HL-60 (cell line): ENCODE measurements at regions not wholly inside any gene's neighbourhood (a gene's known extent, or its start where the extent isn't known, plus 50 kb on each side); places are given as distances from the start of the nearest gene placed in this dataset.

Source experiments
- DNase-seq, 2 experiments: peaks; one replicate each; pipeline ENCODE4 v3.0.0-alpha.2; 2010 to 2020; ENCODE audit warnings: low read depth in 1 of 2, low spot score in 1 of 2
- H3K27ac ChIP-seq: fragments of 250-450 bp; sonication (Bioruptor Pico); replicated peaks from 2 replicates; pipeline ENCODE4 v1.5.1; 2020; ENCODE audit warnings: mild to moderate bottlenecking, moderate library complexity
- H3K27me3 ChIP-seq: fragments of 250-450 bp; sonication (Bioruptor Pico); 2 replicates; pipeline ENCODE4 v1.5.1; 2021; ENCODE audit warnings: mild to moderate bottlenecking, moderate library complexity; ENCODE audit not compliant: insufficient read depth, poor library complexity, severe bottlenecking
- H3K4me3 ChIP-seq: replicated peaks from 2 replicates; pipeline ENCODE4 v1.5.1; 2011; ENCODE audit warnings: mild to moderate bottlenecking, control low read depth, low read length; ENCODE audit not compliant: insufficient read depth
- CTCF ChIP-seq: IDR thresholded peaks from one replicate; pipeline ENCODE4 v1.5.1; 2011; ENCODE audit warnings: low read length, control low read depth, inconsistent platforms; ENCODE audit not compliant: insufficient read depth
- GABPA ChIP-seq: IDR thresholded peaks from 2 replicates; pipeline ENCODE4 v1.6.1; 2012; ENCODE audit warnings: low read depth
- POLR2AphosphoS5 ChIP-seq: IDR thresholded peaks from 2 replicates; pipeline ENCODE4 v1.6.1; 2012; ENCODE audit warnings: low read depth
- REST ChIP-seq: IDR thresholded peaks from 2 replicates; pipeline ENCODE4 v1.6.1; 2012; ENCODE audit warnings: low read depth; ENCODE audit not compliant: insufficient replicate concordance
- SPI1 ChIP-seq: IDR thresholded peaks from 2 replicates; pipeline ENCODE4 v1.6.1; 2012; ENCODE audit warnings: low read depth, mild to moderate bottlenecking, borderline replicate concordance

GRCh38 chr6:85192186-85192585, 257.7 kb upstream of the NT5E start:
- Histone ChIP-seq H3K27me3 (no peaks in the 10 kb centered on the region), H3K4me3 (no peak overlapping the region), H3K27ac (no peak overlapping the region)
- no peak for DNase-seq
- TF ChIP-seq CTCF, result no peak
- no peak for TF ChIP-seq SPI1
- TF ChIP-seq GABPA, result no peak
- no peak for TF ChIP-seq POLR2AphosphoS5
- no peak for TF ChIP-seq REST

- TF ChIP-seq REST, result no peak
- TF ChIP-seq GABPA, result no peak
- no peak for TF ChIP-seq CTCF
- no peak for TF ChIP-seq POLR2AphosphoS5
- TF ChIP-seq SPI1, result no peak
- no peak for DNase-seq
- H3K27ac ChIP-seq, result no peak overlapping the region
- no peak overlapping the region for H3K4me3 ChIP-seq
- H3K27me3 ChIP-seq, result no peaks in the 10 kb centered on the region
Observed at GRCh38 chr6:85191656-85192055, 258.2 kb upstream of the NT5E start.

GRCh38 chr6:85186546-85187175, 263.2 kb upstream of the NT5E start:
- H3K27me3 ChIP-seq, result no peaks in the 10 kb centered on the region
- no peak overlapping the region for H3K4me3 ChIP-seq
- no peak for DNase-seq
- H3K27ac ChIP-seq, result no peak overlapping the region
- TF ChIP-seq POLR2AphosphoS5 (no peak), REST (no peak), GABPA (no peak), CTCF (no peak), SPI1 (no peak)
